ENCODE measurements at regions not wholly inside any gene's neighbourhood (a gene's known extent, or its start where the extent isn't known, plus 50 kb on each side); places are given as distances from the start of the nearest gene placed in this dataset.

- no peaks in the 10 kb centered on the region for H3K4me1 ChIP-seq (ENCODE audit: insufficient read depth, low read length)
- H3K9me3 ChIP-seq (ENCODE audit: control insufficient read depth in 1 of 2, insufficient read depth in 1 of 2, low read length in 2 of 2) = no peaks in the 10 kb centered on the region
- no peaks in the 10 kb centered on the region for H3K36me3 ChIP-seq (ENCODE audit: insufficient read depth, low read length)
- no peaks in the 10 kb centered on the region for H3K27me3 ChIP-seq (ENCODE audit: control insufficient read depth in 1 of 2, insufficient read depth in 2 of 2, low read length in 2 of 2)
- Mint-ChIP-seq H3K9me3 (no peaks in the 10 kb centered on the region), H3K27ac (no peak overlapping the region), H3K4me3 (no peak overlapping the region), H3K27me3 (peaks cover 28% of the 10 kb centered on the region), H3K4me1 (ENCODE audit: low read depth) (no peaks in the 10 kb centered on the region), H3K36me3 (ENCODE audit: low read depth) (no peaks in the 10 kb centered on the region)
- ATAC-seq (ENCODE audit: poor library complexity) (no peak), DNase-seq (no peak)
- ChIA-PET POLR2A (no interaction called here), CTCF (no interaction called here)
- H3K4me3 ChIP-seq (ENCODE audit: low read length) = no peak overlapping the region
- intact Hi-C loops (cut with DNase I, micrococcal nuclease) = no loop called here
- H3K27ac ChIP-seq (ENCODE audit: low read depth in 1 of 2, low read length in 2 of 2) = no peak overlapping the region
- no peak for TF ChIP-seq CTCF (IDR thresholded peaks at IDR 0.05)
Observed at GRCh38 chr10:43960135-43960415, 311.4 kb upstream of the ZNF32 start.

DNA sequence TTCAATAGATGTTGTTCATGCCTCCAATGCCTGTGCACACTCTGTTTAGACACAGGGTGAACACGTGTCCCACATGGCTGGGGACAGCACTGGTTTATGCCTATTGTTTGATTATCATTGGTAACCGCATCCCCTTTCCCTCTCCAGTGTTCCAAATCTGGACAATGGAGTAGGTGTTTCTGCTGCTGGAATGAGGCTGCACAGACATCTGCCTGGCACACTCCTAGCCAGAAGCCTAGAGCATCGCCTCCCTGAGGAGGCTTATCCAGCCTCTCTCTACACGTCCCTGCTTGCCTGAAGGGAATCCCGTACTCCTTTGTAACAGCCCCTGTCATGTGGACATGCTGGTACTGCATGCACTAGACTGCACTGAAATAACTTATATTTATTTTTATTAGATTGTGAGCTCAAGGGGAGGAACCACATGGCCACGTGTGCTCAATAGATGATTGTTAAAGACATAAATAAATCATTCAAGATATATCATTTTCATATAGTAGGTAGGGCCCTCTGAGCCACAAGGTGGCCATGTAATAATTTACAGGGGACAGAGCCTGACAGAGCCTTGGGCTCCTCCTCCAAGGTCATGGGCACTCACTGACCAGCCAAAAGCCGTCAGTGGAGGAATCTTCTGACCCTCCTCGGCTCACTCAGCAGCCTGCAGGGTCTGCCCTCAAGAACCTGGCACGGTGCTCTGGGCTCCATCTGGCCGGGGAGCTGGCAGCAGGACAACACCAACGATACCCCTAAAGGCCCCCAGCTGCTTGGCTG is 310.9 kb upstream of the ZNF32 start:
- Histone ChIP-seq H3K9me3 (ENCODE audit: control insufficient read depth in 1 of 2, insufficient read depth in 1 of 2, low read length in 2 of 2) (no peaks in the 10 kb centered on the region), H3K4me1 (ENCODE audit: insufficient read depth, low read length) (no peaks in the 10 kb centered on the region), H3K27me3 (ENCODE audit: control insufficient read depth in 1 of 2, insufficient read depth in 2 of 2, low read length in 2 of 2) (no peaks in the 10 kb centered on the region), H3K36me3 (ENCODE audit: insufficient read depth, low read length) (no peaks in the 10 kb centered on the region), H3K27ac (ENCODE audit: low read depth in 1 of 2, low read length in 2 of 2) (no peak overlapping the region), H3K4me3 (ENCODE audit: low read length) (no peak overlapping the region)
- Mint-ChIP-seq H3K4me1 (ENCODE audit: low read depth) (no peaks in the 10 kb centered on the region), H3K36me3 (ENCODE audit: low read depth) (no peaks in the 10 kb centered on the region), H3K4me3 (no peak overlapping the region), H3K27ac (no peak overlapping the region), H3K9me3 (no peaks in the 10 kb centered on the region), H3K27me3 (peaks cover 31% of the 10 kb centered on the region)
- CTCF ChIA-PET = no interaction called here
- ATAC-seq (ENCODE audit: poor library complexity) (no peak), DNase-seq (no peak)
- POLR2A ChIA-PET = no interaction called here
- intact Hi-C loops (cut with DNase I, micrococcal nuclease) = no loop called here
- no peak for TF ChIP-seq CTCF (IDR thresholded peaks at IDR 0.05)

GRCh38 chr10:43958964-43959363 is 310.3 kb upstream of the ZNF32 start:
- Histone ChIP-seq H3K4me1 (ENCODE audit: insufficient read depth, low read length) (no peaks in the 10 kb centered on the region), H3K4me3 (ENCODE audit: low read length) (no peak overlapping the region), H3K9me3 (ENCODE audit: control insufficient read depth in 1 of 2, insufficient read depth in 1 of 2, low read length in 2 of 2) (no peaks in the 10 kb centered on the region), H3K27ac (ENCODE audit: low read depth in 1 of 2, low read length in 2 of 2) (no peak overlapping the region), H3K36me3 (ENCODE audit: insufficient read depth, low read length) (no peaks in the 10 kb centered on the region), H3K27me3 (ENCODE audit: control insufficient read depth in 1 of 2, insufficient read depth in 2 of 2, low read length in 2 of 2) (peaks cover 0 to 3% of the 10 kb centered on the region in 2 experiments)
- Mint-ChIP-seq H3K27me3 (peaks cover 31% of the 10 kb centered on the region), H3K4me1 (ENCODE audit: low read depth) (no peaks in the 10 kb centered on the region), H3K4me3 (no peak overlapping the region), H3K27ac (no peak overlapping the region), H3K9me3 (no peaks in the 10 kb centered on the region), H3K36me3 (ENCODE audit: low read depth) (no peaks in the 10 kb centered on the region)
- intact Hi-C loops (cut with DNase I, micrococcal nuclease) = no loop called here
- ATAC-seq (ENCODE audit: poor library complexity) (no peak), DNase-seq (no peak)
- CTCF ChIA-PET = no interaction called here
- POLR2A ChIA-PET = no interaction called here
- TF ChIP-seq CTCF (IDR thresholded peaks at IDR 0.05) = no peak

All from CD4-positive, alpha-beta T cell (primary cell).